ENCODE measurements at regions not wholly inside any gene's neighbourhood (a gene's known extent, or its start where the extent isn't known, plus 50 kb on each side); places are given as distances from the start of the nearest gene placed in this dataset.

GRCh38 chr13:34139660-34140227, 321.8 kb downstream of the RFC3 start:
- TF ChIP-seq, protein P1, sequence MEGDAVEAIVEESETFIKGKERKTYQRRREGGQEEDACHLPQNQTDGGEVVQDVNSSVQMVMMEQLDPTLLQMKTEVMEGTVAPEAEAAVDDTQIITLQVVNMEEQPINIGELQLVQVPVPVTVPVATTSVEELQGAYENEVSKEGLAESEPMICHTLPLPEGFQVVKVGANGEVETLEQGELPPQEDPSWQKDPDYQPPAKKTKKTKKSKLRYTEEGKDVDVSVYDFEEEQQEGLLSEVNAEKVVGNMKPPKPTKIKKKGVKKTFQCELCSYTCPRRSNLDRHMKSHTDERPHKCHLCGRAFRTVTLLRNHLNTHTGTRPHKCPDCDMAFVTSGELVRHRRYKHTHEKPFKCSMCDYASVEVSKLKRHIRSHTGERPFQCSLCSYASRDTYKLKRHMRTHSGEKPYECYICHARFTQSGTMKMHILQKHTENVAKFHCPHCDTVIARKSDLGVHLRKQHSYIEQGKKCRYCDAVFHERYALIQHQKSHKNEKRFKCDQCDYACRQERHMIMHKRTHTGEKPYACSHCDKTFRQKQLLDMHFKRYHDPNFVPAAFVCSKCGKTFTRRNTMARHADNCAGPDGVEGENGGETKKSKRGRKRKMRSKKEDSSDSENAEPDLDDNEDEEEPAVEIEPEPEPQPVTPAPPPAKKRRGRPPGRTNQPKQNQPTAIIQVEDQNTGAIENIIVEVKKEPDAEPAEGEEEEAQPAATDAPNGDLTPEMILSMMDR (IDR thresholded peaks at IDR 0.05), result no peak
- TF ChIP-seq EZH2 (IDR thresholded peaks at IDR 0.05; ENCODE audit: borderline replicate concordance, insufficient read depth, low read depth, low read length, poor library complexity, severe bottlenecking), result no peak
